B cell (primary cell): ENCODE measurements at regions not wholly inside any gene's neighbourhood (a gene's known extent, or its start where the extent isn't known, plus 50 kb on each side); places are given as distances from the start of the nearest gene placed in this dataset.

Experiments used
- CTCF ChIP-seq: fragments of 200-600 bp; IDR thresholded peaks from one replicate; pipeline ENCODE4 v1.8.0; 2022; ENCODE audit warnings: antibody characterized with exemption, mild to moderate bottlenecking
- EZH2 ChIP-seq: IDR thresholded peaks from 2 replicates; pipeline ENCODE4 v1.6.1; 2012; ENCODE audit warnings: borderline replicate concordance, low read depth, mild to moderate bottlenecking, moderate library complexity, low read length; ENCODE audit not compliant: insufficient read depth, poor library complexity, severe bottlenecking

- TF ChIP-seq CTCF (no peak), EZH2 (no peak)
Observed at GRCh38 chr1:56025942-56026341, 553.4 kb downstream of the PLPP3 start.
